Right lobe of liver (tissue), 6 donors: ENCODE measurements at regions not wholly inside any gene's neighbourhood (a gene's known extent, or its start where the extent isn't known, plus 50 kb on each side); places are given as distances from the start of the nearest gene placed in this dataset.
A peak's percentile ranks its signal among the peaks of the same experiment; 100 is the strongest.

Experiments
- ATAC-seq, 4 donors: fragments of 200-7000 bp; cut with Tn5 transposase; one replicate each; pipeline ENCODE4 v1.9.1; 2020; ENCODE audit warnings: mild to moderate bottlenecking in 4 of 4, moderate library complexity in 4 of 4
- DNase-seq, 3 donors: peaks; one replicate each; pipeline ENCODE4 v3.0.0-alpha.2; 2020
- H3K27ac ChIP-seq, 3 donors: fragments of 200-600 bp; one replicate each; pipeline ENCODE4 v1.8.0; 2022
- H3K27me3 ChIP-seq, 2 donors: fragments of 200-600 bp; one replicate each; pipeline ENCODE4 v1.8.0; 2022
- H3K36me3 ChIP-seq, 4 donors: fragments of 200-600 bp; sonication (generic) in 1 of 4; one replicate each; pipeline versions ENCODE4 v1.5.1 to v1.8.0; 2017 to 2022; ENCODE audit warnings: control low read depth in 1 of 4
- H3K4me1 ChIP-seq, 4 donors: fragments of 200-600 bp; sonication (generic) in 1 of 4; one replicate each; pipeline versions ENCODE4 v1.5.1 to v1.8.0; 2017 to 2022; ENCODE audit warnings: control low read depth in 1 of 4
- H3K4me3 ChIP-seq, 3 donors: fragments of 200-600 bp; one replicate each; pipeline ENCODE4 v1.8.0; 2022
- H3K9me3 ChIP-seq, 4 donors: fragments of 200-600 bp; sonication (generic) in 1 of 4; one replicate each; pipeline versions ENCODE4 v1.5.1 to v1.8.0; 2017 to 2022; ENCODE audit warnings: control low read depth in 1 of 4
- POLR2A ChIP-seq: fragments of 450-650 bp; IDR thresholded peaks from one replicate; pipeline ENCODE4 v1.6.1; 2017; ENCODE audit warnings: antibody characterized with exemption, mild to moderate bottlenecking
- WGBS: methylation state at CpG from one replicate; pipeline ENCODE4 v1.1.6; 2018; ENCODE audit warnings: low coverage, low lambda C conversion rate; ENCODE audit not compliant: insufficient coverage; ENCODE audit errors: missing lambda C conversion rate; 5-methylcytosine and 5-hydroxymethylcytosine counted together
- intact Hi-C, 2 donors: fragments of 100-400 bp; cut with DNase I; formaldehyde crosslinking; loops; one replicate each; pipeline versions ENCODE4 v1.11.2 to v1.14.1; 2022
- TF ChIP-seq, protein P1 (sequence below), 4 donors: fragments of 200-600 bp in 3 of 4; fragments of 450-650 bp in 1 of 4; IDR thresholded peaks; one replicate each; pipeline versions ENCODE4 v1.5.1 to v1.8.0; 2016 to 2022; ENCODE audit warnings: antibody characterized with exemption in 4 of 4, mild to moderate bottlenecking in 2 of 4
- donor health status: DM: no; HTN: yes; CAD: no.
- donor health status: DM: no; HTN: no; CAD: no.
- donor health status: DM: no; HTN: no; CAD: no.
- donor health status: DM: no; HTN: yes; CAD: no.
- donor health status: DM: no; HTN: yes; CAD: no.

DNA sequence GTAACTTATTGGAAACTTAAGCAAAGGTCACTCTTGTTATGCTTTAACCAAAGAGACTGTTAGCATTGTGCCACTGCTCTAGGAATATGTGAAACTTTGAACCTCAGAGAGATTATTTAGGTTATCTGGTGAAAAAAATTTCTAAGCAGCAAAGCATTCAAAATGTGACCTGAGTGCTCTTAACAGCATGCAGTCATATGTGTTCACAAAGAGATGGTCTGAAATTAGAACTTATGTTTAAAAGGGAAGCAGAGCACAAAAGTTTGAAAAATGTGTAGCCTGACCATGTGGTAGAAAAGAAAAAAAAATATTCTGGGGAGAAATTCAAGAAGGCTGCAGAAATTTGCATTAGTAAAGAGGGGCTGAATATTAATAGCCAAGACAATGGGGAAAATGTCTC lies 420.2 kb upstream of the CADM2 start:
- Histone ChIP-seq H3K4me1 (no peaks in the 10 kb centered on the region), H3K4me3 (no peak overlapping the region), H3K27ac (no peak overlapping the region), H3K27me3 (no peaks in the 10 kb centered on the region), H3K36me3 (no peaks in the 10 kb centered on the region), H3K9me3 (no peaks in the 10 kb centered on the region)
- intact Hi-C loops, result no loop called here
- no peak for TF ChIP-seq POLR2A
- TF ChIP-seq, protein P1, sequence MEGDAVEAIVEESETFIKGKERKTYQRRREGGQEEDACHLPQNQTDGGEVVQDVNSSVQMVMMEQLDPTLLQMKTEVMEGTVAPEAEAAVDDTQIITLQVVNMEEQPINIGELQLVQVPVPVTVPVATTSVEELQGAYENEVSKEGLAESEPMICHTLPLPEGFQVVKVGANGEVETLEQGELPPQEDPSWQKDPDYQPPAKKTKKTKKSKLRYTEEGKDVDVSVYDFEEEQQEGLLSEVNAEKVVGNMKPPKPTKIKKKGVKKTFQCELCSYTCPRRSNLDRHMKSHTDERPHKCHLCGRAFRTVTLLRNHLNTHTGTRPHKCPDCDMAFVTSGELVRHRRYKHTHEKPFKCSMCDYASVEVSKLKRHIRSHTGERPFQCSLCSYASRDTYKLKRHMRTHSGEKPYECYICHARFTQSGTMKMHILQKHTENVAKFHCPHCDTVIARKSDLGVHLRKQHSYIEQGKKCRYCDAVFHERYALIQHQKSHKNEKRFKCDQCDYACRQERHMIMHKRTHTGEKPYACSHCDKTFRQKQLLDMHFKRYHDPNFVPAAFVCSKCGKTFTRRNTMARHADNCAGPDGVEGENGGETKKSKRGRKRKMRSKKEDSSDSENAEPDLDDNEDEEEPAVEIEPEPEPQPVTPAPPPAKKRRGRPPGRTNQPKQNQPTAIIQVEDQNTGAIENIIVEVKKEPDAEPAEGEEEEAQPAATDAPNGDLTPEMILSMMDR (IDR thresholded peaks at IDR 0.05), result no peak
- no peak for DNase-seq
- ATAC-seq, result no peak

DNA sequence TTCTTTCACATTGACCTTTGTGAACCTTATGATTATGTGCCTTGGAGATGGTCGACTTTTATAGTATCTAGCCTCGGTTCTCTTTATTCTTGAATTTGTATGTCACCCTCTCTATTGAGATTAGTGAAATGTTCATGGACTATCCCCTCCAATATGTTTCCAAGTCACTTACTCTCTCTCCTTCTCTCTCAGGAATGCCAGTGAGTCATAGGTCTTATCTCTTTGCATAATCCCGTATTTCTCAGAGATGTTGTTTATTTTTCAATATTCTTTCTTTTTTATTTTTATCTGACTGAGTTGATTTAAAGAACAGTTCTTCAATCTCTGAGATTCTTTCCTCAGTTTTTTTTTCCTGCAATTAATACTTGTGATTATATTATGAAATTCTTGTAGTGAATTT lies 411.6 kb upstream of the CADM2 start:
- no peaks in the 10 kb centered on the region for H3K27me3 ChIP-seq
- no peak overlapping the region for H3K4me3 ChIP-seq
- no peaks in the 10 kb centered on the region for H3K9me3 ChIP-seq
- no peaks in the 10 kb centered on the region for H3K4me1 ChIP-seq
- H3K27ac ChIP-seq, result no peak overlapping the region
- WGBS, result 44% methylated on average over 3 of the region's 3 CpGs
- TF ChIP-seq, protein P1 (IDR thresholded peaks at IDR 0.05), result no peak
- no peak for TF ChIP-seq POLR2A
- ATAC-seq (no peak), DNase-seq (no peak)
- no peaks in the 10 kb centered on the region for H3K36me3 ChIP-seq
- intact Hi-C loops, result no loop called here

DNA sequence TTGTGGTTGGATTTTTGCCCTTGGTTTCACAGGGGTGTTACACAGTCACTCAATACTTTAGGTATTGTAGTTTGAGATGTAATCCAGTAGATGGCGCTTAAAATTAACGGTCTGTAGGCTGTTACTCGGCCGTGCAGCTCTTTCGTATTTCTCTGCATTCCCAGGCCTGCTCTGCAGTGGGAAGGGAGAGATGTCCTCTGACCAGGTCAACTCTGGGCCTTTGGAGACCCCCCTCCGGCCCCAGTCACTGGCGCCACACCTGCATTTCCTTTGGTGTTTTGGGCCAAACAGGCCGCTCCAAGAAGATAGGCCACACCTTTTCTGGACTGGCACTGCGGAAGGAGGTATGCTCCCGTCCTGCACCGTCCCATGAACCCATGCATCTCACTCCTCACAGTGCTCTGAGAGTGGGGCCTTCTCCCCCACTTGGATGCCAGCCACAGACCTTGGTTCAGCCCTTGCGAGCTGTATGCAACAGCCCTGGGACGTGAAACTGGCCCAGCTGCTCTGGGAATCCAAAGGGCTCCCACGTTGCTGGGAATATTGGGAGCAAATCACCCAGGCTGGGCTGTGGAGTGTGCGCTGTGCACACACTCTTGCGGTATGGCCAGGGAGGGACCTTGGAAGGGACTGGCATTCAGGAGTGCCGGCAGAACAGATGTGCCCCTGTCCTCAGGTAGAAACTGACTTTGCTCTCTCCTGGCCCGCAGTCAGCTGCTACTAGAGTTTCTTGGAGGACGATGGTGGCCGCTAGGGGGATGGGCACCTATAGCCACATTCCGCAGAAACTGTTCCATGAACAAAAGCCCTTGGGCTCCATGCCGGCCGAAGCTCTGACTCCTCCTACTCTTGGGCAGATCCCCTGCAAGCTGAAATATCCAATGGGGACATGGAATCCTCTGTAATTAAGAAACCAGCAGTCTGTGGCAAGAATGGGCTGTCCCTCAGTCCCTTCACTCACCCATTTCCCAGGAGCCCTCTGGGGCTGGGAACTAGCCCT lies 410.5 kb upstream of the CADM2 start:
- ATAC-seq, result peak; percentile 92 to 96 (median 94)
- TF ChIP-seq, protein P1 (IDR thresholded peaks at IDR 0.05), result peak; percentile 56 to 62 (median 58)
- no peak for TF ChIP-seq POLR2A
- intact Hi-C loops, result no loop called here
- Histone ChIP-seq H3K27me3 (no peaks in the 10 kb centered on the region), H3K36me3 (no peaks in the 10 kb centered on the region), H3K9me3 (no peaks in the 10 kb centered on the region), H3K27ac (no peak overlapping the region), H3K4me1 (no peaks in the 10 kb centered on the region), H3K4me3 (peak overlapping the region in 2 of 3 donors; percentile 14 to 19)
- WGBS, result 51% methylated on average over 10 of the region's 23 CpGs
- peak; percentile 25 to 65 (median 60) for DNase-seq

DNA sequence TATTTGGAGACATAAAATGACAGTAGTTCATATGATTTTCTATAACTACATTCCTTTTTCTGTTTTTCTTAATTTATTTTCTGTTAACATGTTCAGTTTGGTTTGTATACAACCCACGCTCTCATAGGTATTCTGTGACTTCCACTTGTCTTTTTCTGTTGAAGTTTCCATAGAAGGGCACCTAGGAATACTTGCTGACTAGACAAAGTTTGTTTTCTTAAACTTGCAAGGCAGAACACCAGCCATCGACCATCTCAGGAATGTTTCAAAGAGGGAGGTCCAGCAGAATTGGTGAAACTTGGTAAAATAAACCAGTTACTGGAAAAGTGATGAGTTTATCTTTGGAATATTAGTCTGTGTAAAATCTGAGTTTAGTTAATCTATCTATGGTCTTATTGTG lies 403.2 kb upstream of the CADM2 start:
- 33% methylated on average over 2 of the region's 2 CpGs for WGBS
- no peak for TF ChIP-seq POLR2A
- TF ChIP-seq, protein P1 (IDR thresholded peaks at IDR 0.05), result no peak
- intact Hi-C loops, result no loop called here
- Histone ChIP-seq H3K9me3 (no peaks in the 10 kb centered on the region), H3K4me3 (no peak overlapping the region), H3K4me1 (no peaks in the 10 kb centered on the region), H3K36me3 (no peaks in the 10 kb centered on the region), H3K27ac (no peak overlapping the region), H3K27me3 (no peaks in the 10 kb centered on the region)
- no peak for DNase-seq
- no peak for ATAC-seq
